ENCODE measurements at regions not wholly inside any gene's neighbourhood (a gene's known extent, or its start where the extent isn't known, plus 50 kb on each side); places are given as distances from the start of the nearest gene placed in this dataset.

- DNase-seq (ENCODE audit: low read depth in 2 of 2), result no peak
- no peaks in the 10 kb centered on the region for H3K9me3 ChIP-seq (ENCODE audit: control insufficient read depth, insufficient read depth, low read depth, low read length)
- no peak overlapping the region for H3K9ac ChIP-seq (ENCODE audit: insufficient read depth, low read length)
- H3K4me2 ChIP-seq (ENCODE audit: extremely low read depth, insufficient read depth, low read length), result no peak overlapping the region
- no peak overlapping the region for H3K4me3 ChIP-seq (replicated peaks in 1 of 4; ENCODE audit: control extremely low read depth in 1 of 4, insufficient read depth in 1 of 4, low read depth in 3 of 4, low read length in 4 of 4)
- H3K27ac ChIP-seq (ENCODE audit: insufficient read depth, low read length), result no peak overlapping the region
- no peaks in the 10 kb centered on the region for H3K36me3 ChIP-seq (ENCODE audit: control insufficient read depth, insufficient read depth, low read length)
- peaks cover 3% of the 10 kb centered on the region for H3K4me1 ChIP-seq (ENCODE audit: control insufficient read depth, extremely low read depth, insufficient read depth, low read length)
- H4K20me1 ChIP-seq (ENCODE audit: control insufficient read depth, extremely low read depth, insufficient read depth, low read length), result no peaks in the 10 kb centered on the region
- H2AFZ ChIP-seq (ENCODE audit: low read length), result no peak overlapping the region
- no peaks in the 10 kb centered on the region for H3K27me3 ChIP-seq (ENCODE audit: control insufficient read depth, insufficient read depth, low read length)
- no peaks in the 10 kb centered on the region for H3K79me2 ChIP-seq (ENCODE audit: control insufficient read depth, insufficient read depth, low read length)
- TF ChIP-seq CTCF (conservative IDR thresholded peaks at IDR 0.05 in 1 of 2, IDR thresholded peaks at IDR 0.05 in 1 of 2; ENCODE audit: low read depth in 1 of 2, low read length in 2 of 2) (no peak), EZH2 (IDR thresholded peaks at IDR 0.05; ENCODE audit: low read length, missing control alignments) (no peak)
Observed at GRCh38 chr5:56489272-56489671, 256.1 kb upstream of the ANKRD55 start.

- no peaks in the 10 kb centered on the region for H3K9me3 ChIP-seq (ENCODE audit: control insufficient read depth, insufficient read depth, low read depth, low read length)
- DNase-seq (ENCODE audit: low read depth in 2 of 2), result no peak
- no peaks in the 10 kb centered on the region for H3K79me2 ChIP-seq (ENCODE audit: control insufficient read depth, insufficient read depth, low read length)
- H3K4me3 ChIP-seq (replicated peaks in 1 of 4; ENCODE audit: control extremely low read depth in 1 of 4, insufficient read depth in 1 of 4, low read depth in 3 of 4, low read length in 4 of 4), result no peak overlapping the region
- TF ChIP-seq CTCF (conservative IDR thresholded peaks at IDR 0.05 in 1 of 2, IDR thresholded peaks at IDR 0.05 in 1 of 2; ENCODE audit: low read depth in 1 of 2, low read length in 2 of 2), result no peak
- TF ChIP-seq EZH2 (IDR thresholded peaks at IDR 0.05; ENCODE audit: low read length, missing control alignments), result no peak
- H4K20me1 ChIP-seq (ENCODE audit: control insufficient read depth, extremely low read depth, insufficient read depth, low read length), result no peaks in the 10 kb centered on the region
- no peak overlapping the region for H3K9ac ChIP-seq (ENCODE audit: insufficient read depth, low read length)
- H3K36me3 ChIP-seq (ENCODE audit: control insufficient read depth, insufficient read depth, low read length), result no peaks in the 10 kb centered on the region
- no peaks in the 10 kb centered on the region for H3K27me3 ChIP-seq (ENCODE audit: control insufficient read depth, insufficient read depth, low read length)
- no peak overlapping the region for H2AFZ ChIP-seq (ENCODE audit: low read length)
- no peaks in the 10 kb centered on the region for H3K4me1 ChIP-seq (ENCODE audit: control insufficient read depth, extremely low read depth, insufficient read depth, low read length)
- no peak overlapping the region for H3K4me2 ChIP-seq (ENCODE audit: extremely low read depth, insufficient read depth, low read length)
- no peak overlapping the region for H3K27ac ChIP-seq (ENCODE audit: insufficient read depth, low read length)
Observed at GRCh38 chr5:56487528-56488115, 254.5 kb upstream of the ANKRD55 start.

- Histone ChIP-seq H3K79me2 (ENCODE audit: control insufficient read depth, insufficient read depth, low read length) (no peaks in the 10 kb centered on the region), H3K27me3 (ENCODE audit: control insufficient read depth, insufficient read depth, low read length) (no peaks in the 10 kb centered on the region), H3K4me1 (ENCODE audit: control insufficient read depth, extremely low read depth, insufficient read depth, low read length) (peaks cover 5% of the 10 kb centered on the region), H3K36me3 (ENCODE audit: control insufficient read depth, insufficient read depth, low read length) (no peaks in the 10 kb centered on the region), H3K4me3 (replicated peaks in 1 of 4; ENCODE audit: control extremely low read depth in 1 of 4, insufficient read depth in 1 of 4, low read depth in 3 of 4, low read length in 4 of 4) (no peak overlapping the region), H3K4me2 (ENCODE audit: extremely low read depth, insufficient read depth, low read length) (no peak overlapping the region), H2AFZ (ENCODE audit: low read length) (no peak overlapping the region), H3K27ac (ENCODE audit: insufficient read depth, low read length) (no peak overlapping the region), H4K20me1 (ENCODE audit: control insufficient read depth, extremely low read depth, insufficient read depth, low read length) (no peaks in the 10 kb centered on the region), H3K9me3 (ENCODE audit: control insufficient read depth, insufficient read depth, low read depth, low read length) (no peaks in the 10 kb centered on the region), H3K9ac (ENCODE audit: insufficient read depth, low read length) (no peak overlapping the region)
- no peak for DNase-seq (ENCODE audit: low read depth in 2 of 2)
- TF ChIP-seq CTCF (conservative IDR thresholded peaks at IDR 0.05 in 1 of 2, IDR thresholded peaks at IDR 0.05 in 1 of 2; ENCODE audit: low read depth in 1 of 2, low read length in 2 of 2) (no peak), EZH2 (IDR thresholded peaks at IDR 0.05; ENCODE audit: low read length, missing control alignments) (no peak)
Observed at GRCh38 chr5:56482363-56482762, 249.2 kb upstream of the ANKRD55 start.

Measured in fibroblast of lung (primary cell).